ENCODE measurements at regions not wholly inside any gene's neighbourhood (a gene's known extent, or its start where the extent isn't known, plus 50 kb on each side); places are given as distances from the start of the nearest gene placed in this dataset.

DNA sequence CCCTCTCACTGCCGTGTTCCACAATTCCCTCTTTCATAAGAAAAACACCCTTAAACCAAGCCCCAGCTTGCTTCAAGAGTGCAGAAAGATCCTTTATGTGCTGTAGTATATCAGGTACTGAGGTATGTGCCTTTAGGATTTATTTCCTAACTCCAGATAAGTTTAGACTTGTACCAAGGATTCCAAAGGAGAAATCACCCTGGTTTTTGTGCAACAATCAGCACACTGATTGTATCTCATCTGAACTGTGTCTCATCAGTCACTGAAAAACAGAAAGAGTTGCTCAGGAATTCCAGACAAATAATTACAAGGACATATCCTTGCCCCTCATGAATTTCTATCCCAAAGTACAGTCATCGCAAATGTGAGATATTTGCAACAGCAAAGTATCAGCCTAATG is 77.2 kb upstream of the PTPRZ1 start:
- Histone ChIP-seq H3K4me3 (no peak overlapping the region), H3K36me3 (no peaks in the 10 kb centered on the region), H3K9me3 (no peaks in the 10 kb centered on the region), H3K4me1 (no peaks in the 10 kb centered on the region), H3K27me3 (no peaks in the 10 kb centered on the region), H3K27ac (replicated peaks in 1 of 4) (no peak overlapping the region)
- 89% methylated on average over 2 of the region's 2 CpGs for WGBS
- TF ChIP-seq, protein P1, sequence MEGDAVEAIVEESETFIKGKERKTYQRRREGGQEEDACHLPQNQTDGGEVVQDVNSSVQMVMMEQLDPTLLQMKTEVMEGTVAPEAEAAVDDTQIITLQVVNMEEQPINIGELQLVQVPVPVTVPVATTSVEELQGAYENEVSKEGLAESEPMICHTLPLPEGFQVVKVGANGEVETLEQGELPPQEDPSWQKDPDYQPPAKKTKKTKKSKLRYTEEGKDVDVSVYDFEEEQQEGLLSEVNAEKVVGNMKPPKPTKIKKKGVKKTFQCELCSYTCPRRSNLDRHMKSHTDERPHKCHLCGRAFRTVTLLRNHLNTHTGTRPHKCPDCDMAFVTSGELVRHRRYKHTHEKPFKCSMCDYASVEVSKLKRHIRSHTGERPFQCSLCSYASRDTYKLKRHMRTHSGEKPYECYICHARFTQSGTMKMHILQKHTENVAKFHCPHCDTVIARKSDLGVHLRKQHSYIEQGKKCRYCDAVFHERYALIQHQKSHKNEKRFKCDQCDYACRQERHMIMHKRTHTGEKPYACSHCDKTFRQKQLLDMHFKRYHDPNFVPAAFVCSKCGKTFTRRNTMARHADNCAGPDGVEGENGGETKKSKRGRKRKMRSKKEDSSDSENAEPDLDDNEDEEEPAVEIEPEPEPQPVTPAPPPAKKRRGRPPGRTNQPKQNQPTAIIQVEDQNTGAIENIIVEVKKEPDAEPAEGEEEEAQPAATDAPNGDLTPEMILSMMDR (IDR thresholded peaks at IDR 0.05) = no peak
- TF ChIP-seq POLR2A (IDR thresholded peaks at IDR 0.05; ENCODE audit: low read depth) = no peak
- no peak for TF ChIP-seq POLR2AphosphoS5 (IDR thresholded peaks at IDR 0.05)
- TF ChIP-seq EP300 (IDR thresholded peaks at IDR 0.05) = no peak
- intact Hi-C loops (cut with DNase I) = no loop called here
- DNase-seq (ENCODE audit: extremely low spot score) = no peak

DNA sequence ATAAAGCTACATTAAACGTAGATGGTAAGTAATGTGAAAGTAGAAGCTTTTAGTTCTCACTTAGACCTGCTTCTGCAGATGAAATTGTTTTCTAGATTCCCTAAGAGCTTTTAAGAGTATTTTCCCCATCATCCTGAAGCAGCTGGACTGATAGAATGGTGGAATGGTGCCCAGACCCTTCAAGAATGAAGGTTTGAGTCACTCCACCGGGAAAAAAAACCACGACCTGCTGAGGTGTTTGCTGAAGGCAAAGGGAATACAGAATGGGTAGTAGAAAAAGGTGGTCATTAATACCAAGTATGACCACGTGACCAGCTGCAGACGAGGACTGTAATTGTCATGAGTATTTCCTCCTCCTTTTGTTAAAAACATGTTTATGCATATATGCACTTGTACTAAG is 79.2 kb upstream of the PTPRZ1 start:
- Histone ChIP-seq H3K27ac (replicated peaks in 1 of 4) (no peak overlapping the region), H3K36me3 (no peaks in the 10 kb centered on the region), H3K27me3 (no peaks in the 10 kb centered on the region), H3K9me3 (no peaks in the 10 kb centered on the region), H3K4me1 (no peaks in the 10 kb centered on the region), H3K4me3 (no peak overlapping the region)
- DNase-seq (ENCODE audit: extremely low spot score) = no peak
- 71% methylated on average over 5 of the region's 5 CpGs for WGBS
- TF ChIP-seq POLR2A (IDR thresholded peaks at IDR 0.05; ENCODE audit: low read depth) (no peak), POLR2AphosphoS5 (IDR thresholded peaks at IDR 0.05) (no peak), EP300 (IDR thresholded peaks at IDR 0.05) (no peak)
- TF ChIP-seq, protein P1 (IDR thresholded peaks at IDR 0.05) = no peak
- intact Hi-C loops (cut with DNase I) = no loop called here

DNA sequence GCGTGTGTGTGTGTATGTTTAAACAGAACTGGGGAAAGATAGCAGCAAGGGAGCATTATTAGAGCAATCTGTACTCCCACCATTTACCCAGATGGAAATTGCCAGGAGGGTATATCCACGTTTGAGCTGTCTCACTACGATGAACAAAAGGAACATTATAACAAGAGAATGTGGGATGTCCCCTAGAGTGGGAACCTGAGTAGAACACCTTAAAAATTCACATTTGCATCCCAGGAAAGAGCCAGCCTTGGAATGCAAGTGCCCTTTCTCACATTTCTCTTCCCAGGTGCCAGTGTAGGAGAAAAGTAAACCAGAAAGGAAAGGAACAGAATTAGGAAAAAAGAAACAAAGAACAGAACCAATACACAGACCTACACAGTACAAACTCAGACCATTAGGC is 95.3 kb upstream of the PTPRZ1 start:
- 55% methylated on average over 3 of the region's 3 CpGs for WGBS
- no peak for TF ChIP-seq POLR2AphosphoS5 (IDR thresholded peaks at IDR 0.05)
- no peak for TF ChIP-seq EP300 (IDR thresholded peaks at IDR 0.05)
- TF ChIP-seq, protein P1 (IDR thresholded peaks at IDR 0.05) = no peak
- Histone ChIP-seq H3K27ac (replicated peaks in 1 of 4) (no peak overlapping the region), H3K9me3 (no peaks in the 10 kb centered on the region), H3K4me1 (no peaks in the 10 kb centered on the region), H3K4me3 (no peak overlapping the region), H3K27me3 (no peaks in the 10 kb centered on the region), H3K36me3 (no peaks in the 10 kb centered on the region)
- no peak for DNase-seq (ENCODE audit: extremely low spot score)
- intact Hi-C loops (cut with DNase I) = no loop called here

DNA sequence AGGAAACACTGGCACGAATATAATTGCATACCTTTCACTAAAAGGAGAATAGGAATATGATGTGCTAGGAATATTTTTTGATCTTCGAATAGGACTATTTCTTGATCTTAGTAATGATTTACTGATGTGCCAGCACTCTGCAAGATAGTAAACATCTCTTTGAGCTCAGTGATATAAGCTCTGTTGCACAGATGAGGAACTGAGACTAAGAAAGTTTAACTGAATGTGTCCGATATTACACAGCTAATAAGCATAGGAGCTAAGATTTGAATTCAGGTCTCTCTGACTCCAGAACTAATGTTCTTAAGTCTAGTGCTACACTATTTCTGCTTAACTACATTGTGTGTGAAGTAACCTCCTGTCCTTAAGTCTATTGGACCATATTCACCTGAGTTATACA is 98.4 kb upstream of the PTPRZ1 start:
- intact Hi-C loops (cut with DNase I) = no loop called here
- TF ChIP-seq POLR2AphosphoS5 (IDR thresholded peaks at IDR 0.05) = no peak
- no peak for TF ChIP-seq EP300 (IDR thresholded peaks at IDR 0.05)
- TF ChIP-seq, protein P1 (IDR thresholded peaks at IDR 0.05) = no peak
- no peak for TF ChIP-seq POLR2A (IDR thresholded peaks at IDR 0.05; ENCODE audit: low read depth)
- Histone ChIP-seq H3K27me3 (no peaks in the 10 kb centered on the region), H3K4me1 (no peaks in the 10 kb centered on the region), H3K4me3 (no peak overlapping the region), H3K9me3 (no peaks in the 10 kb centered on the region), H3K36me3 (no peaks in the 10 kb centered on the region), H3K27ac (replicated peaks in 1 of 4) (no peak overlapping the region)
- DNase-seq (ENCODE audit: extremely low spot score) = no peak
- WGBS = 53% methylated on average over 3 of the region's 3 CpGs

DNA sequence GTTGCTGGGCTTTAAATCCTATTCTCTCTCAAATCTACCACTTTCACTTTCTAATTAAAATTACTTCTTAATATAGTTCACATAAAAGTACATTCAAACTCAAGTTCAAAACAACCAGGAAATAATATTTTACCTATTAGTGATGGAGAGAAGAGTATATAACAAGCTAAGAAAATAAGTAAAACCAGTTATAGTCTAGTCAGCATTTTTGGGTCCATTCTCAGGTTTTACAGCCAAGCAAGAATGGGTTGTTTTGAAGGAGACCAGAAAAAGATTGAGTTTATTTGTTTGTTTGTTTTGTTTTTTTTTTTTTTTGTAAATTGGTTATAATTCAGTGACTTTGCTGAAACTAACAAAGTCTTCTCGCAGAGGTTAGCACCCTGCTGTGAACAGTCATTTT is 106.3 kb upstream of the PTPRZ1 start:
- H3K4me3 ChIP-seq = no peak overlapping the region
- no peak for DNase-seq (ENCODE audit: extremely low spot score)
- no peak overlapping the region for H3K27ac ChIP-seq (replicated peaks in 1 of 4)
- H3K27me3 ChIP-seq = no peaks in the 10 kb centered on the region
- TF ChIP-seq EP300 (IDR thresholded peaks at IDR 0.05) (no peak), POLR2A (IDR thresholded peaks at IDR 0.05; ENCODE audit: low read depth) (no peak), POLR2AphosphoS5 (IDR thresholded peaks at IDR 0.05) (no peak)
- TF ChIP-seq, protein P1 (IDR thresholded peaks at IDR 0.05) = no peak
- 80% methylated on average over 1 of the region's 1 CpG for WGBS
- H3K36me3 ChIP-seq = no peaks in the 10 kb centered on the region
- intact Hi-C loops (cut with DNase I) = no loop called here
- H3K9me3 ChIP-seq = peaks cover 0 to 3% (median 0%) of the 10 kb centered on the region in 4 donors
- no peaks in the 10 kb centered on the region for H3K4me1 ChIP-seq

Measured in esophagus muscularis mucosa (tissue), 4 donors.